ENCODE measurements at regions not wholly inside any gene's neighbourhood (a gene's known extent, or its start where the extent isn't known, plus 50 kb on each side); places are given as distances from the start of the nearest gene placed in this dataset.

DNA sequence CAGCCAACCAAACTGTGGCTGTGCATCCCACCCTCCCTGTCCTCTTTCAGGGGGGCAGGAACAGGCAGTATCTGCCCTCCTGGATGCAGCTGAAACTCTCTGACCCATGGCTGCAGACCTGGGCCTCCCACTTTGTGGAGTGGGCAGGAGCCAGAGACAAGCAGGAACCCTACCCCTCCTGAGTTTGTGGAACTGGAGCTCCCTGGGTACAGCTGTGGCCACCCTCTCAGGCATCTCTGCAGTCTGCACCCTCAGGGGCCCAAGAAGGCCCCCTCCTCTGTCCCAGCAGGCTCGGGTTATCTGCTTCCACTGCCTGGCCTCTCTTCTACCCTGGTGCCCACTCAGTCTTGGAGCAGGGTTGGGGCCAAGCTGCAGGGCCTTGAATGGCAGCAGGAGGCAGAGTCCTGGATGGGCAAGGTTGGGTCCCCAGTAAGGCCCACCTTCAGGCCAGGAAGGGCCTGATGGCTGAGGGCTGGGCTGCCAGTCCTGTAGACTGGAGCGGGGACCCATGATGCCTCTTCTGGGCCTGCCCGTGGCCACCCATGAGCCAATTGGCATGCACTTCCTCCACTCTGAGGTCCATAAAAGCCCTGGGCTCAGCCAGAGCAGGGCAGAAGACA, 619.9 kb downstream of the KIF4B start:
- TF ChIP-seq, protein P1, sequence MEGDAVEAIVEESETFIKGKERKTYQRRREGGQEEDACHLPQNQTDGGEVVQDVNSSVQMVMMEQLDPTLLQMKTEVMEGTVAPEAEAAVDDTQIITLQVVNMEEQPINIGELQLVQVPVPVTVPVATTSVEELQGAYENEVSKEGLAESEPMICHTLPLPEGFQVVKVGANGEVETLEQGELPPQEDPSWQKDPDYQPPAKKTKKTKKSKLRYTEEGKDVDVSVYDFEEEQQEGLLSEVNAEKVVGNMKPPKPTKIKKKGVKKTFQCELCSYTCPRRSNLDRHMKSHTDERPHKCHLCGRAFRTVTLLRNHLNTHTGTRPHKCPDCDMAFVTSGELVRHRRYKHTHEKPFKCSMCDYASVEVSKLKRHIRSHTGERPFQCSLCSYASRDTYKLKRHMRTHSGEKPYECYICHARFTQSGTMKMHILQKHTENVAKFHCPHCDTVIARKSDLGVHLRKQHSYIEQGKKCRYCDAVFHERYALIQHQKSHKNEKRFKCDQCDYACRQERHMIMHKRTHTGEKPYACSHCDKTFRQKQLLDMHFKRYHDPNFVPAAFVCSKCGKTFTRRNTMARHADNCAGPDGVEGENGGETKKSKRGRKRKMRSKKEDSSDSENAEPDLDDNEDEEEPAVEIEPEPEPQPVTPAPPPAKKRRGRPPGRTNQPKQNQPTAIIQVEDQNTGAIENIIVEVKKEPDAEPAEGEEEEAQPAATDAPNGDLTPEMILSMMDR (IDR thresholded peaks at IDR 0.05 in 4 of 5, conservative IDR thresholded peaks at IDR 0.05 in 1 of 5) = no peak
- TF ChIP-seq POLR2A (IDR thresholded peaks at IDR 0.05) = no peak

Data from gastrocnemius medialis (tissue), 4 donors.